SK-N-SH (cell line): ENCODE measurements at regions not wholly inside any gene's neighbourhood (a gene's known extent, or its start where the extent isn't known, plus 50 kb on each side); places are given as distances from the start of the nearest gene placed in this dataset.
A peak's percentile ranks its signal among the peaks of the same experiment; 100 is the strongest.

Experiments
- CTCF ChIA-PET: fragments of 300-600, 350-600 bp; formaldehyde crosslinking; extraction: SDS; loops from one replicate; lab custom pipeline; 2021; lab: Yijun Ruan, JAX
- POLR2A ChIA-PET: fragments of 350-600 bp; sonication (Branson Sonifier 250); formaldehyde crosslinking; extraction: SDS; loops from one replicate; lab custom pipeline; 2020; ENCODE audit warnings: antibody characterized with exemption, inconsistent platforms; lab: Yijun Ruan, JAX
- DNase-seq: peaks from one replicate; pipeline ENCODE4 v3.0.0; 2012
- H2AFZ ChIP-seq: fragments of 200-600 bp; sonication (generic); 2 replicates; pipeline ENCODE4 v1.8.1; 2016; ENCODE audit warnings: antibody characterized with exemption, mild to moderate bottlenecking, low read depth
- H3F3A ChIP-seq: fragments of 200-600 bp; sonication (generic); replicated peaks from 2 replicates; pipeline ENCODE3; 2016; ENCODE audit warnings: antibody characterized with exemption, mild to moderate bottlenecking; ENCODE audit not compliant: insufficient read depth
- H3K27ac ChIP-seq, 2 experiments: fragments of 200-500 bp in 1 of 2; fragments of 200-600 bp in 1 of 2; sonication (Bioruptor generic) in 1 of 2; sonication (generic), shearing (Covaris generic) in 1 of 2; 2 replicates each; pipeline versions ENCODE4 v1.5.1 to v1.6.1; 2014 to 2016; ENCODE audit warnings: low read depth in 2 of 2, inconsistent platforms in 1 of 2, low read length in 1 of 2, mild to moderate bottlenecking in 1 of 2, mixed read lengths in 1 of 2
- H3K27me3 ChIP-seq: fragments of 200-600 bp; sonication (generic), shearing (Covaris generic); 2 replicates; pipeline ENCODE4 v1.6.1; 2016; ENCODE audit warnings: mixed run types; ENCODE audit not compliant: insufficient read depth
- H3K36me3 ChIP-seq, 2 experiments: fragments of 200-500 bp in 1 of 2; fragments of 200-600 bp in 1 of 2; sonication (Bioruptor generic) in 1 of 2; sonication (generic) in 1 of 2; replicated peaks in 1 of 2; 2 replicates each; pipeline versions ENCODE3 to v1.5.1; 2014 to 2016; ENCODE audit warnings: low read length in 1 of 2, mild to moderate bottlenecking in 1 of 2; ENCODE audit not compliant: insufficient read depth in 2 of 2, control insufficient read depth in 1 of 2
- H3K4me1 ChIP-seq, 2 experiments: fragments of 200-500 bp in 1 of 2; fragments of 200-600 bp in 1 of 2; sonication (Bioruptor generic) in 1 of 2; sonication (generic), shearing (Covaris generic) in 1 of 2; 2 replicates each; pipeline versions ENCODE4 v1.5.1 to v1.6.1; 2014 to 2016; ENCODE audit warnings: low read depth in 1 of 2, low read length in 1 of 2, mixed run types in 1 of 2; ENCODE audit not compliant: insufficient read depth in 2 of 2, control insufficient read depth in 1 of 2
- H3K4me2 ChIP-seq: fragments of 200-600 bp; sonication (generic), shearing (Covaris generic); 2 replicates; pipeline ENCODE4 v1.6.1; 2017; ENCODE audit warnings: mixed run types
- H3K4me3 ChIP-seq, 2 experiments: fragments of 200-500 bp in 1 of 2; fragments of 200-600 bp in 1 of 2; sonication (Bioruptor generic) in 1 of 2; sonication (generic), shearing (Covaris generic) in 1 of 2; 2 replicates each; pipeline versions ENCODE4 v1.5.1 to v1.8.1; 2014 to 2016; ENCODE audit warnings: low read depth in 2 of 2, inconsistent platforms in 1 of 2, low read length in 1 of 2, mild to moderate bottlenecking in 1 of 2, mixed read lengths in 1 of 2, moderate library complexity in 1 of 2
- H3K79me2 ChIP-seq: fragments of 200-600 bp; sonication (generic); 2 replicates; pipeline ENCODE4 v1.8.1; 2017; ENCODE audit warnings: mild to moderate bottlenecking; ENCODE audit not compliant: insufficient read depth
- H3K9ac ChIP-seq: fragments of 200-600 bp; sonication (generic); 2 replicates; pipeline ENCODE4 v1.6.1; 2017; ENCODE audit warnings: mixed run types
- H3K9me2 ChIP-seq: fragments of 200-600 bp; sonication (generic); 2 replicates; pipeline ENCODE4 v1.6.1; 2017; ENCODE audit warnings: mixed run types
- H3K9me3 ChIP-seq: fragments of 200-600 bp; sonication (generic); 2 replicates; pipeline ENCODE4 v1.6.1; 2017; ENCODE audit warnings: mixed run types, mild to moderate bottlenecking, moderate library complexity
- H4K20me1 ChIP-seq: fragments of 200-600 bp; sonication (generic); 2 replicates; pipeline ENCODE4 v1.6.1; 2017; ENCODE audit warnings: mild to moderate bottlenecking, mixed run types; ENCODE audit not compliant: insufficient read depth
- CHD2 ChIP-seq: fragments of 150-350 bp; IDR thresholded peaks from 2 replicates; pipeline ENCODE4 v1.6.1; 2018; ENCODE audit warnings: low read length; ENCODE audit not compliant: partially characterized antibody
- CTCF ChIP-seq: fragments of 200-600 bp; sonication (generic); IDR thresholded peaks from 2 replicates; pipeline ENCODE4 v1.6.1; 2017; ENCODE audit warnings: antibody characterized with exemption, mild to moderate bottlenecking, moderate library complexity
- ELF1 ChIP-seq: IDR thresholded peaks from 2 replicates; pipeline ENCODE4 v1.4.0; 2012
- EZH2phosphoT487 ChIP-seq: fragments of 200-600 bp; sonication (generic); IDR thresholded peaks from 2 replicates; pipeline ENCODE4 v1.6.1; 2017; ENCODE audit warnings: low read depth, mixed run types, mild to moderate bottlenecking, antibody characterized with exemption, moderate library complexity, borderline replicate concordance
- FOSL2 ChIP-seq: IDR thresholded peaks from 2 replicates; pipeline ENCODE4 v1.4.0; 2012; ENCODE audit warnings: low read depth, mild to moderate bottlenecking, moderate library complexity, borderline replicate concordance
- FOXJ3 ChIP-seq: sonication (generic); formaldehyde crosslinking; IDR thresholded peaks from 2 replicates; pipeline ENCODE4 v1.5.1; 2020; ENCODE audit warnings: mild to moderate bottlenecking, missing genetic modification reagents
- FOXM1 ChIP-seq: IDR thresholded peaks from 2 replicates; pipeline ENCODE4 v1.4.0; 2012; ENCODE audit warnings: low read depth, mild to moderate bottlenecking
- GABPA ChIP-seq: IDR thresholded peaks from 2 replicates; pipeline ENCODE4 v1.4.0; 2012; ENCODE audit warnings: low read depth, mild to moderate bottlenecking
- GATA2 ChIP-seq: sonication (generic); formaldehyde crosslinking; IDR thresholded peaks from 2 replicates; pipeline ENCODE4 v1.5.0; 2020; ENCODE audit warnings: mild to moderate bottlenecking, missing genetic modification reagents
- MEF2A ChIP-seq: IDR thresholded peaks from 2 replicates; pipeline ENCODE4 v1.4.0; 2012; ENCODE audit warnings: low read depth, borderline replicate concordance
- NFIC ChIP-seq: IDR thresholded peaks from 2 replicates; pipeline ENCODE4 v1.4.0; 2012; ENCODE audit warnings: borderline replicate concordance
- RCOR1 ChIP-seq: fragments of 150-350 bp; IDR thresholded peaks from 2 replicates; pipeline ENCODE4 v1.6.1; 2017; ENCODE audit warnings: antibody characterized with exemption, low read length
- REST ChIP-seq: IDR thresholded peaks from 2 replicates; pipeline ENCODE4 v1.6.1; 2012; ENCODE audit warnings: mild to moderate bottlenecking, low read depth, low read length, moderate library complexity
- RFX5 ChIP-seq: IDR thresholded peaks from 2 replicates; pipeline ENCODE4 v1.6.1; 2012; ENCODE audit warnings: mild to moderate bottlenecking, improper control_type of control experiment, low read length
- TCF12 ChIP-seq: IDR thresholded peaks from 2 replicates; pipeline ENCODE4 v1.4.0; 2012
- TEAD4 ChIP-seq: IDR thresholded peaks from 2 replicates; pipeline ENCODE4 v1.4.0; 2012; ENCODE audit warnings: mild to moderate bottlenecking, borderline replicate concordance; ENCODE audit not compliant: insufficient read depth
- YY1 ChIP-seq: IDR thresholded peaks from 2 replicates; pipeline ENCODE4 v1.4.0; 2012; ENCODE audit warnings: low read depth, mild to moderate bottlenecking
- ZBTB33 ChIP-seq: IDR thresholded peaks from 2 replicates; pipeline ENCODE4 v1.4.0; 2012; ENCODE audit warnings: low read depth, borderline replicate concordance
- WGBS: methylation state at CpG from one replicate; pipeline ENCODE4 v1.1.6; 2017; ENCODE audit warnings: low lambda C conversion rate; 5-methylcytosine and 5-hydroxymethylcytosine counted together
- TF ChIP-seq, protein P1 (sequence below): IDR thresholded peaks from 2 replicates; pipeline ENCODE4; 2012
- TF ChIP-seq, protein P2 (sequence below): IDR thresholded peaks from 2 replicates; pipeline ENCODE4 v1.4.0; 2012; ENCODE audit warnings: low read depth, borderline replicate concordance

DNA sequence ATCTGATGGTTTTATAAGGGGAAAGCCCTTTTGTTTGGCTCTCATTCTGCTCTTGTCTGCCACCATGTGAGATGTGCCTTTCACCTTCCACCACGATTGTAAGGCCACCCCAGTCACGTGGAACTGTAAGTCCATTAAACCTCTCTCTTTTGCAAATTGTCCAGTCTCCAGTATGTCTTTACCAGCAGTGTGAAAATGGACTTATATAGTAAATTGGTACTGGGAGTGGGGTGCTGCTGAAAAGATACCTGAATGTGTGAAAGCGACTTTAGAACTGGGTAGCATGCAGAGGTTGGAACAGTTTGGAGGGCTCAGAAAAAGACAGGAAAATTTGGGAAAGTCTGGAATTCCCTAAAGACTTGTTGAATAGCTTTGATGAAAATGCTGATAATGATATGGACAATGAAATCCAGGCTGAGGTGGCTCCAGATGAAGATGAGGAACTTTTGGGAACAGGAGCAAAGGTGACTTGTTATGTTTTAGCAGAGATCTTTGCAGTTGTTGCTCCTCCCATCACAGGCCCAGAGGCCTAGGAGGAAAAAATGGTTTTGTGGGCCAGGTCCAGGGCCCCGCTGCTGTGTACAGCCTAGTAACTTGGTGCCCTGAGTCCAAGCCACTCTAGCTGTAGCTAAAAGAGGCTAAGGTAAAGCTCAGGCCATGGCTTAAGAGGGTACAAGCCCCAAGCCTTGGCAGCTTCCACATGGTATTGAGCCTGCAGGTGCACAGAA is 275.7 kb upstream of the NPSR1 start (continued):
- TF ChIP-seq GATA2 (CRISPR knock-in tag) (no peak), ELF1 (no peak)

GRCh38 chr7:34385384-34385783 is 272.6 kb upstream of the NPSR1 start:
- no peak for TF ChIP-seq MEF2A
- no peak for TF ChIP-seq FOSL2
- no peak for TF ChIP-seq ZBTB33
- TF ChIP-seq, protein P1, sequence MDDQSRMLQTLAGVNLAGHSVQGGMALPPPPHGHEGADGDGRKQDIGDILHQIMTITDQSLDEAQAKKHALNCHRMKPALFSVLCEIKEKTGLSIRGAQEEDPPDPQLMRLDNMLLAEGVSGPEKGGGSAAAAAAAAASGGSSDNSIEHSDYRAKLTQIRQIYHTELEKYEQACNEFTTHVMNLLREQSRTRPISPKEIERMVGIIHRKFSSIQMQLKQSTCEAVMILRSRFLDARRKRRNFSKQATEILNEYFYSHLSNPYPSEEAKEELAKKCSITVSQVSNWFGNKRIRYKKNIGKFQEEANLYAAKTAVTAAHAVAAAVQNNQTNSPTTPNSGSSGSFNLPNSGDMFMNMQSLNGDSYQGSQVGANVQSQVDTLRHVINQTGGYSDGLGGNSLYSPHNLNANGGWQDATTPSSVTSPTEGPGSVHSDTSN, result no peak
- no peak for TF ChIP-seq FOXM1
- TF ChIP-seq NFIC, result no peak
- TF ChIP-seq RCOR1, result no peak
- no peak for TF ChIP-seq CTCF
- TF ChIP-seq GABPA, result no peak
- no peak for TF ChIP-seq EZH2phosphoT487
- TF ChIP-seq RFX5, result no peak
- TF ChIP-seq TEAD4, result no peak
- no peak for TF ChIP-seq YY1
- no peak for TF ChIP-seq TCF12
- TF ChIP-seq GATA2 (CRISPR knock-in tag), result no peak
- TF ChIP-seq, protein P2, sequence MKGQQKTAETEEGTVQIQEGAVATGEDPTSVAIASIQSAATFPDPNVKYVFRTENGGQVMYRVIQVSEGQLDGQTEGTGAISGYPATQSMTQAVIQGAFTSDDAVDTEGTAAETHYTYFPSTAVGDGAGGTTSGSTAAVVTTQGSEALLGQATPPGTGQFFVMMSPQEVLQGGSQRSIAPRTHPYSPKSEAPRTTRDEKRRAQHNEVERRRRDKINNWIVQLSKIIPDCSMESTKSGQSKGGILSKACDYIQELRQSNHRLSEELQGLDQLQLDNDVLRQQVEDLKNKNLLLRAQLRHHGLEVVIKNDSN, result no peak
- TF ChIP-seq FOXJ3 (CRISPR knock-in tag), result no peak
- no peak for TF ChIP-seq REST
- TF ChIP-seq CHD2, result no peak
- ChIA-PET POLR2A (no interaction called here), CTCF (no interaction called here)
- Histone ChIP-seq H4K20me1 (no peaks in the 10 kb centered on the region), H3K9ac (no peak overlapping the region), H3K36me3 (peaks cover 0 to 5% of the 10 kb centered on the region in 2 experiments), H3K79me2 (no peaks in the 10 kb centered on the region), H3K4me3 (no peak overlapping the region), H3F3A (no peaks in the 10 kb centered on the region), H3K27ac (no peak overlapping the region), H3K9me3 (peaks cover 11% of the 10 kb centered on the region), H2AFZ (0 out of 2 replicates have a peak overlapping the region, but pooled peaks have one; percentile 6), H3K9me2 (no peaks in the 10 kb centered on the region), H3K4me1 (no peaks in the 10 kb centered on the region), H3K4me2 (peak overlapping the region; percentile 10; the same call in 1 of the 2 replicates), H3K27me3 (no peaks in the 10 kb centered on the region; the same call in 1 of the 2 replicates)
- no peak for DNase-seq
- 3% methylated on average over 1 of the region's 1 CpG for WGBS
